LNCaP clone FGC (cell line): ENCODE measurements at regions not wholly inside any gene's neighbourhood (a gene's known extent, or its start where the extent isn't known, plus 50 kb on each side); places are given as distances from the start of the nearest gene placed in this dataset.

Source experiments
- DNase-seq: peaks from one replicate; pipeline ENCODE4 v3.0.0-alpha.2; 2011; ENCODE audit warnings: low read depth
- H3K4me3 ChIP-seq: 2 replicates; pipeline ENCODE4 v1.5.1; 2011; ENCODE audit warnings: mild to moderate bottlenecking, low read depth, low read length, control low read depth
- CTCF ChIP-seq: IDR thresholded peaks from 2 replicates; pipeline ENCODE4 v1.5.1; 2012; ENCODE audit warnings: mild to moderate bottlenecking; ENCODE audit not compliant: control insufficient read depth, insufficient read depth; ENCODE audit errors: extremely low read depth

GRCh38 chrX:115901241-115901640, 269.3 kb upstream of the AGTR2 start:
- H3K4me3 ChIP-seq = no peak overlapping the region
- DNase-seq = no peak
- TF ChIP-seq CTCF = no peak

GRCh38 chrX:115902995-115903394, 267.5 kb upstream of the AGTR2 start:
- TF ChIP-seq CTCF = no peak
- DNase-seq = no peak
- no peak overlapping the region for H3K4me3 ChIP-seq

GRCh38 chrX:115906276-115906675, 264.3 kb upstream of the AGTR2 start:
- no peak for TF ChIP-seq CTCF
- H3K4me3 ChIP-seq = no peak overlapping the region
- DNase-seq = no peak

DNA sequence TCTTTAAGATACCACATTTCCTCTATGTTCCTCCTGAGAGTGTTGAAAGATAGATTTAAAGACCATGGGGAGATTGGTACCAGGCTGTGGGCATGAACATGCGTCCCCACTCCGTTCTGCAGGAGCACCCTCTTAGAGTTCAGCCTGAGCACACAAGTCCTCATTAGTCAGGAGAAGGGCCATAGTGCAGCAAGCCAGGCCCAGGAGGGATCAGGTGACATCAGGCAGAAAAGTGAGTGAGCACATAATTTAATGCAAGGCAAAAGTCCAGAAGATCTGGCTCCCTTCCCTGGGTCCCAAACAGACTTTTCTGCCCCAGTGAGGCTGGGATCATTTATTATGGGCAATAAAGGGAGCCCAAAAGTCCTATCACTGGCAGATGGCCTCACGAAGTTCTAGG, 263.7 kb upstream of the AGTR2 start:
- no peak for TF ChIP-seq CTCF
- no peak for DNase-seq

GRCh38 chrX:115909017-115909416, 261.5 kb upstream of the AGTR2 start:
- DNase-seq = no peak
- no peak for TF ChIP-seq CTCF
- H3K4me3 ChIP-seq = no peak overlapping the region

More for the DNA sequence above, 263.7 kb upstream of the AGTR2 start:
- no peak overlapping the region for H3K4me3 ChIP-seq

DNA sequence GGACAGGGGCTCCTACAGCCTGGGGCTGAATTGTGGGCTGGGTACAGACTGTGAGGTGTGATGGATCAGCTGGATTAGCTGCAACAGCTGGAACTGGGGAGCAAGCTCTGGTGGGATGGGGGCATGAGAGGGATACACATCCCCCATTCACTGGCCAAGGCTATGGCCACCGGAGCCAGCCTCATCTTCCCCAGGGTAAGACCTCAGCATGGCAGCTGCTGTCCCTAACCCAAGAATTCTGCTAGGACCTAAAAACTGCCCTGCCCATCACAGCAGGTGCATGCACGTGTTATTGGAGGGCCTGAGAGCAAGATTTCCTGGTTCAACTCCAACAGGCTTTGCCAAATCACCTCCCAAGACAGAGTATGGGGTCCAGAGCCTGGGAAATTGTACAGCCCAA, 258.6 kb upstream of the AGTR2 start:
- DNase-seq = no peak
- TF ChIP-seq CTCF = no peak
- H3K4me3 ChIP-seq = no peak overlapping the region

DNA sequence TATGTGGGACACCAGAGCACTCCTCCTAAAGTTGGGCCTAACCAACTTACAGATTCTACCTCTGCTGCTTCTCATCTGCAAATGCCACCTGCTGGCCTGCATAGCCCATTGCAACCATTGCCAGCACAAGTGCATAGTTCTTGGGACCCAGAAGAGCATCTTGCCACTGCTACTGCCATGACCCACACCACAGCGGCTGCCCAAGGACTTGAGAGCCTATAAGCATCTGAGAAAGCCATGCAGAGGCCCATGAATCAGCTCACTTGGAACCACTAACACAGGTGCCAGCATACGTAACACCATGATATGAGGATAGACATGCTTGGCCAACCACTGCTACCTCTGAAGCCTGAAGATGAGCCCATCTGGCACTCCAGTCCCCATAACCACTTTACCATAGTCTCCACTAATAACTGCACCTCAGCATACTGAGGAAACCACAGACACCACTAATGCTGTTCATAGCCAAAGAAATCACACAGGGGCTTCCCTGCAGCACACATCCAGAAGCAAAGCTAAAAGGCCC, 258.1 kb upstream of the AGTR2 start:
- peak; percentile 43 for TF ChIP-seq CTCF
- no peak for DNase-seq
- H3K4me3 ChIP-seq = no peak overlapping the region
